Fibroblast of lung (primary cell): ENCODE measurements at regions not wholly inside any gene's neighbourhood (a gene's known extent, or its start where the extent isn't known, plus 50 kb on each side); places are given as distances from the start of the nearest gene placed in this dataset.

Experiments used
- DNase-seq, 2 donors: peaks; one replicate each; pipeline versions ENCODE4 v3.0.0 to v3.0.0-alpha.2; 2010; ENCODE audit warnings: low read depth in 2 of 2
- H2AFZ ChIP-seq: 2 replicates; pipeline ENCODE4 v1.5.1; 2012; ENCODE audit warnings: low read length, control low read depth, inconsistent platforms
- H3K27ac ChIP-seq: 2 replicates; pipeline ENCODE4 v1.5.1; 2011; ENCODE audit warnings: low read length, control low read depth; ENCODE audit not compliant: insufficient read depth
- H3K27me3 ChIP-seq: 2 replicates; pipeline ENCODE4 v1.5.1; 2011; ENCODE audit warnings: mild to moderate bottlenecking, low read length; ENCODE audit not compliant: control insufficient read depth, insufficient read depth
- H3K36me3 ChIP-seq: 2 replicates; pipeline ENCODE4 v1.5.1; 2011; ENCODE audit warnings: low read length; ENCODE audit not compliant: control insufficient read depth, insufficient read depth
- H3K4me1 ChIP-seq: 2 replicates; pipeline ENCODE4 v1.5.1; 2011; ENCODE audit warnings: low read length; ENCODE audit not compliant: control insufficient read depth, insufficient read depth; ENCODE audit errors: extremely low read depth
- H3K4me2 ChIP-seq: 2 replicates; pipeline ENCODE4 v1.5.1; 2011; ENCODE audit warnings: low read length, control low read depth; ENCODE audit not compliant: insufficient read depth; ENCODE audit errors: extremely low read depth
- H3K4me3 ChIP-seq, 4 experiments: fragments of 200-600 bp in 1 of 4; sonication (generic) in 1 of 4; replicated peaks in 1 of 4; 2 replicates each; pipeline ENCODE4 v1.5.1; 2011 to 2016; ENCODE audit warnings: low read length in 4 of 4, low read depth in 3 of 4, mild to moderate bottlenecking in 3 of 4, control low read depth in 2 of 4, inconsistent platforms in 1 of 4, mixed read lengths in 1 of 4; ENCODE audit not compliant: insufficient read depth in 1 of 4; ENCODE audit errors: control extremely low read depth in 1 of 4
- H3K79me2 ChIP-seq: 2 replicates; pipeline ENCODE4 v1.5.1; 2012; ENCODE audit warnings: mild to moderate bottlenecking, low read length, inconsistent platforms; ENCODE audit not compliant: control insufficient read depth, insufficient read depth
- H3K9ac ChIP-seq: 2 replicates; pipeline ENCODE4 v1.5.1; 2011; ENCODE audit warnings: mild to moderate bottlenecking, low read length, control low read depth; ENCODE audit not compliant: insufficient read depth
- H3K9me3 ChIP-seq: 2 replicates; pipeline ENCODE4 v1.5.1; 2012; ENCODE audit warnings: low read depth, low read length; ENCODE audit not compliant: control insufficient read depth, insufficient read depth
- H4K20me1 ChIP-seq: 2 replicates; pipeline ENCODE4 v1.5.1; 2011; ENCODE audit warnings: low read length; ENCODE audit not compliant: control insufficient read depth, insufficient read depth; ENCODE audit errors: extremely low read depth
- CTCF ChIP-seq, 2 donors: IDR thresholded peaks in 1 of 2; conservative IDR thresholded peaks in 1 of 2; 1 replicate in 1 of 2; 2 replicates in 1 of 2; pipeline ENCODE4 v1.5.1; 2011 to 2012; ENCODE audit warnings: low read length in 2 of 2, control low read depth in 1 of 2, inconsistent platforms in 1 of 2, low read depth in 1 of 2, mild to moderate bottlenecking in 1 of 2
- EZH2 ChIP-seq: IDR thresholded peaks from 2 replicates; pipeline ENCODE4 v1.5.1; 2012; ENCODE audit warnings: low read length, control low read depth, mild to moderate bottlenecking; ENCODE audit errors: missing control alignments

- H3K9me3 ChIP-seq = no peaks in the 10 kb centered on the region
- DNase-seq = no peak
- no peaks in the 10 kb centered on the region for H3K36me3 ChIP-seq
- H3K9ac ChIP-seq = no peak overlapping the region
- no peak overlapping the region for H3K4me2 ChIP-seq
- TF ChIP-seq EZH2 = no peak
- no peak for TF ChIP-seq CTCF (conservative IDR thresholded peaks at IDR 0.05 in 1 of 2, IDR thresholded peaks at IDR 0.05 in 1 of 2; ENCODE audit: low read depth in 1 of 2, low read length in 2 of 2)
- no peak overlapping the region for H3K27ac ChIP-seq
- no peaks in the 10 kb centered on the region for H3K4me1 ChIP-seq
- no peaks in the 10 kb centered on the region for H3K79me2 ChIP-seq
- no peaks in the 10 kb centered on the region for H3K27me3 ChIP-seq
- no peak overlapping the region for H3K4me3 ChIP-seq
- no peak overlapping the region for H2AFZ ChIP-seq
- no peaks in the 10 kb centered on the region for H4K20me1 ChIP-seq
Measured at GRCh38 chr7:91674470-91674869, 206.0 kb downstream of the MTERF1 start.

- H4K20me1 ChIP-seq = no peaks in the 10 kb centered on the region
- no peak overlapping the region for H3K4me2 ChIP-seq
- no peaks in the 10 kb centered on the region for H3K36me3 ChIP-seq
- H3K9me3 ChIP-seq = no peaks in the 10 kb centered on the region
- no peak overlapping the region for H3K4me3 ChIP-seq
- DNase-seq = no peak
- no peak overlapping the region for H2AFZ ChIP-seq
- H3K4me1 ChIP-seq = no peaks in the 10 kb centered on the region
- no peak for TF ChIP-seq CTCF (conservative IDR thresholded peaks at IDR 0.05 in 1 of 2, IDR thresholded peaks at IDR 0.05 in 1 of 2; ENCODE audit: low read depth in 1 of 2, low read length in 2 of 2)
- TF ChIP-seq EZH2 = no peak
- no peak overlapping the region for H3K27ac ChIP-seq
- H3K79me2 ChIP-seq = no peaks in the 10 kb centered on the region
- H3K27me3 ChIP-seq = no peaks in the 10 kb centered on the region
- H3K9ac ChIP-seq = no peak overlapping the region
Measured at GRCh38 chr7:91681718-91682117, 198.8 kb downstream of the MTERF1 start.

- Histone ChIP-seq H3K4me3 (no peak overlapping the region), H3K9ac (no peak overlapping the region), H4K20me1 (no peaks in the 10 kb centered on the region), H3K4me2 (no peak overlapping the region), H2AFZ (no peak overlapping the region), H3K4me1 (no peaks in the 10 kb centered on the region), H3K9me3 (no peaks in the 10 kb centered on the region), H3K27ac (no peak overlapping the region), H3K36me3 (no peaks in the 10 kb centered on the region), H3K27me3 (no peaks in the 10 kb centered on the region), H3K79me2 (no peaks in the 10 kb centered on the region)
- peak; percentile 75 to 89 for DNase-seq
- TF ChIP-seq CTCF (conservative IDR thresholded peaks at IDR 0.05 in 1 of 2, IDR thresholded peaks at IDR 0.05 in 1 of 2; ENCODE audit: low read depth in 1 of 2, low read length in 2 of 2) = no peak
- TF ChIP-seq EZH2 = no peak
Measured at GRCh38 chr7:91683823-91684222, 196.7 kb downstream of the MTERF1 start.
